ENCODE measurements at regions not wholly inside any gene's neighbourhood (a gene's known extent, or its start where the extent isn't known, plus 50 kb on each side); places are given as distances from the start of the nearest gene placed in this dataset.
"Not testable (repeated sequence)": the region's sequence is repeated elsewhere in the genome, so short reads cannot be mapped to it uniquely, and the experiment has no call there.

- Histone ChIP-seq H3K9ac (ENCODE audit: low read length) (no peak overlapping the region), H3K27ac (ENCODE audit: low read depth, low read length) (no peak overlapping the region), H3K27me3 (ENCODE audit: low read length) (no peaks in the 10 kb centered on the region), H3K4me3 (ENCODE audit: insufficient read depth, low read length, poor library complexity, severe bottlenecking) (no peak overlapping the region), H4K20me1 (ENCODE audit: low read depth, low read length) (no peaks in the 10 kb centered on the region), H3K79me2 (ENCODE audit: insufficient read depth, low read length) (no peaks in the 10 kb centered on the region), H3F3A (ENCODE audit: insufficient read depth) (no peaks in the 10 kb centered on the region), H3K36me3 (ENCODE audit: low read length) (no peaks in the 10 kb centered on the region), H3K9me2 (replicated peaks; ENCODE audit: insufficient read depth, low read length) (no peaks in the 10 kb centered on the region), H2AFZ (ENCODE audit: low read depth, low read length, severe bottlenecking) (no peak overlapping the region), H3K9me3 (ENCODE audit: insufficient read depth, low read length) (no peaks in the 10 kb centered on the region), H3K4me2 (ENCODE audit: low read depth, low read length, poor library complexity, severe bottlenecking) (no peak overlapping the region)
- TF ChIP-seq CTCF (IDR thresholded peaks at IDR 0.05; ENCODE audit: insufficient read depth, low read length, poor library complexity, severe bottlenecking), result no peak
- no peak for TF ChIP-seq EZH2phosphoT487 (conservative IDR thresholded peaks at IDR 0.05; ENCODE audit: low read length)
These were observed 209.0 kb upstream of the ZNF385D start for GRCh38 chr3:21960033-21960432.

- TF ChIP-seq EZH2phosphoT487 (conservative IDR thresholded peaks at IDR 0.05; ENCODE audit: low read length) (no peak), CTCF (IDR thresholded peaks at IDR 0.05; ENCODE audit: insufficient read depth, low read length, poor library complexity, severe bottlenecking) (no peak)
- H3K4me2 ChIP-seq (ENCODE audit: low read depth, low read length, poor library complexity, severe bottlenecking), result no peak overlapping the region
- H3K27ac ChIP-seq (ENCODE audit: low read depth, low read length), result no peak overlapping the region
- H3K4me3 ChIP-seq (ENCODE audit: insufficient read depth, low read length, poor library complexity, severe bottlenecking), result no peak overlapping the region
- H3K79me2 ChIP-seq (ENCODE audit: insufficient read depth, low read length), result no peaks in the 10 kb centered on the region
- no peak overlapping the region for H3K9ac ChIP-seq (ENCODE audit: low read length)
- no peaks in the 10 kb centered on the region for H4K20me1 ChIP-seq (ENCODE audit: low read depth, low read length)
- H3K9me3 ChIP-seq (ENCODE audit: insufficient read depth, low read length), result no peaks in the 10 kb centered on the region
- no peaks in the 10 kb centered on the region for H3K36me3 ChIP-seq (ENCODE audit: low read length)
- H3K27me3 ChIP-seq (ENCODE audit: low read length), result no peaks in the 10 kb centered on the region
- H2AFZ ChIP-seq (ENCODE audit: low read depth, low read length, severe bottlenecking), result no peak overlapping the region
- no peaks in the 10 kb centered on the region for H3F3A ChIP-seq (ENCODE audit: insufficient read depth)
- no peaks in the 10 kb centered on the region for H3K9me2 ChIP-seq (replicated peaks; ENCODE audit: insufficient read depth, low read length)
These were observed 211.4 kb upstream of the ZNF385D start for GRCh38 chr3:21962456-21962855.

- H3K9me2 ChIP-seq (replicated peaks; ENCODE audit: insufficient read depth, low read length); H2AFZ ChIP-seq (ENCODE audit: low read depth, low read length, severe bottlenecking); H4K20me1 ChIP-seq (ENCODE audit: low read depth, low read length); H3K4me2 ChIP-seq (ENCODE audit: low read depth, low read length, poor library complexity, severe bottlenecking); H3K9me3 ChIP-seq (ENCODE audit: insufficient read depth, low read length); H3K27me3 ChIP-seq (ENCODE audit: low read length); H3K4me3 ChIP-seq (ENCODE audit: insufficient read depth, low read length, poor library complexity, severe bottlenecking); H3K27ac ChIP-seq (ENCODE audit: low read depth, low read length); H3F3A ChIP-seq (ENCODE audit: insufficient read depth); H3K9ac ChIP-seq (ENCODE audit: low read length); H3K79me2 ChIP-seq (ENCODE audit: insufficient read depth, low read length); H3K36me3 ChIP-seq (ENCODE audit: low read length): not testable (repeated sequence)
These were observed 215.4 kb upstream of the ZNF385D start for GRCh38 chr3:21966457-21966856.

- Histone ChIP-seq H3K9me2 (replicated peaks; ENCODE audit: insufficient read depth, low read length) (no peaks in the 10 kb centered on the region), H3F3A (ENCODE audit: insufficient read depth) (no peaks in the 10 kb centered on the region), H3K36me3 (ENCODE audit: low read length) (no peaks in the 10 kb centered on the region), H3K9me3 (ENCODE audit: insufficient read depth, low read length) (no peaks in the 10 kb centered on the region), H3K79me2 (ENCODE audit: insufficient read depth, low read length) (no peaks in the 10 kb centered on the region), H3K4me3 (ENCODE audit: insufficient read depth, low read length, poor library complexity, severe bottlenecking) (no peak overlapping the region), H3K27me3 (ENCODE audit: low read length) (no peaks in the 10 kb centered on the region), H3K4me2 (ENCODE audit: low read depth, low read length, poor library complexity, severe bottlenecking) (no peak overlapping the region), H3K27ac (ENCODE audit: low read depth, low read length) (no peak overlapping the region), H2AFZ (ENCODE audit: low read depth, low read length, severe bottlenecking) (no peak overlapping the region), H4K20me1 (ENCODE audit: low read depth, low read length) (no peaks in the 10 kb centered on the region), H3K9ac (ENCODE audit: low read length) (no peak overlapping the region)
- no peak for TF ChIP-seq EZH2phosphoT487 (conservative IDR thresholded peaks at IDR 0.05; ENCODE audit: low read length)
- no peak for TF ChIP-seq CTCF (IDR thresholded peaks at IDR 0.05; ENCODE audit: insufficient read depth, low read length, poor library complexity, severe bottlenecking)
These were observed 228.7 kb upstream of the ZNF385D start for GRCh38 chr3:21979706-21980105.
